Uterus (tissue), 2 donors: ENCODE measurements at regions not wholly inside any gene's neighbourhood (a gene's known extent, or its start where the extent isn't known, plus 50 kb on each side); places are given as distances from the start of the nearest gene placed in this dataset.

Experiments
- CTCF ChIP-seq, 4 experiments: fragments of 200-600 bp in 2 of 4; fragments of 450-650 bp in 2 of 4; sonication (generic) in 2 of 4; IDR thresholded peaks; one replicate each; pipeline ENCODE4 v1.5.1; 2016 to 2019; ENCODE audit warnings: antibody characterized with exemption in 4 of 4, mild to moderate bottlenecking in 2 of 4, moderate library complexity in 1 of 4
- POLR2A ChIP-seq, 2 donors: fragments of 450-650 bp; IDR thresholded peaks; one replicate each; pipeline ENCODE4 v1.6.1; 2016; ENCODE audit warnings: antibody characterized with exemption in 2 of 2, mild to moderate bottlenecking in 1 of 2, moderate library complexity in 1 of 2

- TF ChIP-seq CTCF (IDR thresholded peaks at IDR 0.05) (no peak), POLR2A (IDR thresholded peaks at IDR 0.05) (no peak)
These were observed 195.5 kb downstream of the COPRS start for GRCh38 chr17:31663576-31663975.
